ENCODE measurements at regions not wholly inside any gene's neighbourhood (a gene's known extent, or its start where the extent isn't known, plus 50 kb on each side); places are given as distances from the start of the nearest gene placed in this dataset.

DNA sequence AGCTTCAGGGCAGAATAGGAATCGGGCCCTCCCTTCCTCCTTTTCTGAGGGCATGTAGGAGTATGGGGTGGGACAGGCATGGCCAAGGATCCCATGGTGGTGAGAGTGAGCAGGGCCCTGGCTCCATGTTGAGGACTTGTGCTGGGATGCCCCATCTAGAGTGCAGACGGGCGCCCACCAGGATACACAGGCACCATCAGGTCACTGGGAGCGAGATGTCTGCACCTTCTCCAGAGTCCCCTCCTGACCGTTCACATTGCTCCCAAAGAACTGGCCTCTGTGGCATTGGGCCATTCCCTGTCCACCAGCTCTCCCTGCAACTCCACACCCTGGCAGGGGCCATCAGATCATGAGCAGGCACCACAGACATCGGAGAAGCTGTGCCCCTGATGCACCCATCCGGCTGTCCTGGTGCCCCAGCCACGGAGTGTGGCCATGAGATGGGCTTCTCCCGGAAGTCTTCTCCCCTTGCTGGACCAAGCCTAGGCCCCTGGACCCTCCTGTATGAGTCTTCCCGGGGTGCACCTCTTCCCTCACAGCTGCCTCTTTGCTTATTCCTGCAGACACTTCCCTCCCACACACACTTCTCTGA is 195.0 kb downstream of the IRX2 start:
- no peak for DNase-seq (ENCODE audit: low spot score in 2 of 2)
- H3K9me3 ChIP-seq: peaks cover 0 to 62% (median 1%) of the 10 kb centered on the region in 4 donors
- no peak overlapping the region for H3K27ac ChIP-seq
- no peaks in the 10 kb centered on the region for H3K27me3 ChIP-seq
- TF ChIP-seq POLR2A (IDR thresholded peaks at IDR 0.05) (no peak), EP300 (IDR thresholded peaks at IDR 0.05) (no peak)
- TF ChIP-seq, protein P1, sequence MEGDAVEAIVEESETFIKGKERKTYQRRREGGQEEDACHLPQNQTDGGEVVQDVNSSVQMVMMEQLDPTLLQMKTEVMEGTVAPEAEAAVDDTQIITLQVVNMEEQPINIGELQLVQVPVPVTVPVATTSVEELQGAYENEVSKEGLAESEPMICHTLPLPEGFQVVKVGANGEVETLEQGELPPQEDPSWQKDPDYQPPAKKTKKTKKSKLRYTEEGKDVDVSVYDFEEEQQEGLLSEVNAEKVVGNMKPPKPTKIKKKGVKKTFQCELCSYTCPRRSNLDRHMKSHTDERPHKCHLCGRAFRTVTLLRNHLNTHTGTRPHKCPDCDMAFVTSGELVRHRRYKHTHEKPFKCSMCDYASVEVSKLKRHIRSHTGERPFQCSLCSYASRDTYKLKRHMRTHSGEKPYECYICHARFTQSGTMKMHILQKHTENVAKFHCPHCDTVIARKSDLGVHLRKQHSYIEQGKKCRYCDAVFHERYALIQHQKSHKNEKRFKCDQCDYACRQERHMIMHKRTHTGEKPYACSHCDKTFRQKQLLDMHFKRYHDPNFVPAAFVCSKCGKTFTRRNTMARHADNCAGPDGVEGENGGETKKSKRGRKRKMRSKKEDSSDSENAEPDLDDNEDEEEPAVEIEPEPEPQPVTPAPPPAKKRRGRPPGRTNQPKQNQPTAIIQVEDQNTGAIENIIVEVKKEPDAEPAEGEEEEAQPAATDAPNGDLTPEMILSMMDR (IDR thresholded peaks at IDR 0.05): no peak
- WGBS, 2 donors: 87 to 96% methylated on average over 9 to 10 of the region's 10 CpGs
- no peaks in the 10 kb centered on the region for H3K4me1 ChIP-seq
- no peak overlapping the region for H3K4me3 ChIP-seq
- H3K36me3 ChIP-seq: no peaks in the 10 kb centered on the region

DNA sequence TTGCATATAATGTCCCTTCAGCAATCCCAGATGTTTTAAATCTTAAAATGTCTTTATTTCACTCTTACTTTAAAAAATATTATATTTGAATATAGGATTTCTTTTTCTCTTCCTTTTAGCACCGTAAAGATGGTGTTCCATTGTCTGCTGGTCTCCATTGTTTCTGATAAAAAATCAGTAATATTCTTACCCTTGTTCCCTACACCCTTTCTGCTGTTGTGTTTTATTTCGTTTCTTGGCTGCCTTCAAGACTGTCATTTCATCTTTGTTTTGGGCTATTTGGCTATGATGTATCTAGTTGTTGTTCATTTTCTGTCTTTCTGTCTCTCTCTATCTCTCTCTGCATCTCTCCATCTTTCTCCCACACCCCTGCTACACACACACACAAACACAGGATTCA is 197.9 kb downstream of the IRX2 start:
- no peak overlapping the region for H3K27ac ChIP-seq
- WGBS, 2 donors: 76% methylated on average over 2 of the region's 2 CpGs
- H3K9me3 ChIP-seq: peaks cover 0 to 49% (median 1%) of the 10 kb centered on the region in 4 donors
- H3K4me1 ChIP-seq: no peaks in the 10 kb centered on the region
- H3K4me3 ChIP-seq: no peak overlapping the region
- H3K27me3 ChIP-seq: no peaks in the 10 kb centered on the region
- no peaks in the 10 kb centered on the region for H3K36me3 ChIP-seq
- no peak for DNase-seq (ENCODE audit: low spot score in 2 of 2)
- TF ChIP-seq POLR2A (IDR thresholded peaks at IDR 0.05) (no peak), EP300 (IDR thresholded peaks at IDR 0.05) (no peak)
- TF ChIP-seq, protein P1 (IDR thresholded peaks at IDR 0.05): no peak

DNA sequence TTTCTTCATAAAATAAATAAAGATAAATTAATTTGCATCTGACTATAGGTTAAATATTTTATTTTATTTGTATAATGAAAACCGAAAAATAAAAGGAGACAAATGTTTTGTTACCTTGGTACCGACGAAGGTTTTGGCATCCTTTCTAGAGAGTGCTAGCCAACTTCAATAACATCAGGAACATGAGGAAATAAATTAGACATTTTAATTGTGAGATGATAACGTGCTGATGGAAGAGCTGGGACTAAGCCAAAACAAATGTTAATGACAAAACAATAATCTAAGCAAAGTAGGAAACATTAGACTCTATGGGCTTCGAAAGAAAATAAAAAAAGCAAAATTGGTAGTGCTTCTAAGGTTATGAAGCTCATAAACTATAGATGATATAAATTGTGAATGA is 201.0 kb downstream of the IRX2 start:
- H3K27me3 ChIP-seq: no peaks in the 10 kb centered on the region
- TF ChIP-seq, protein P1 (IDR thresholded peaks at IDR 0.05): no peak
- no peak for TF ChIP-seq POLR2A (IDR thresholded peaks at IDR 0.05)
- no peak for TF ChIP-seq EP300 (IDR thresholded peaks at IDR 0.05)
- no peak overlapping the region for H3K27ac ChIP-seq
- no peaks in the 10 kb centered on the region for H3K36me3 ChIP-seq
- H3K4me3 ChIP-seq: no peak overlapping the region
- DNase-seq (ENCODE audit: low spot score in 2 of 2): no peak
- H3K4me1 ChIP-seq: no peaks in the 10 kb centered on the region
- peaks cover 0 to 30% (median 1%) of the 10 kb centered on the region in 4 donors for H3K9me3 ChIP-seq
- WGBS, 2 donors: 46 to 51% methylated on average over 5 of the region's 5 CpGs

DNA sequence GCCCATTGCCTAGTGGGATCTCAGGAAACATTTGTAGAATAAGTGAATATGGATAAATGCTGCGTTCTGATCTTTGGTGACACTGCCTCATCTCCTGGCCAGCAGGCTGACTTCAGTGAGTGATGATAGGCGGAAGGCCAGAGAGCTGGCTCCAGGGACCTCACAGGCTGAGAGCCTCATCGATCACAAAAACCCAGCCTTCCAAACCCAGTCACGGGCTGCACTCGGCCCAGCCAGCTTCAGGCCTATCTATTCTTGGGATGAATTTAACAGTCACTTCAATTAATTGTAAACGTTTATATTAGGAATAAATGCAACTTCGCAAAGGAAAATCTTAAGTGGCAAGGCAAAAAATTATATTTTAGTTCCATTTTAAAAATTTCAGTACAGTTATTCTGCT is 201.6 kb downstream of the IRX2 start:
- H3K27me3 ChIP-seq: no peaks in the 10 kb centered on the region
- H3K9me3 ChIP-seq: peaks cover 0 to 25% (median under 1%) of the 10 kb centered on the region in 4 donors
- no peak overlapping the region for H3K4me3 ChIP-seq
- no peaks in the 10 kb centered on the region for H3K36me3 ChIP-seq
- H3K27ac ChIP-seq: no peak overlapping the region
- no peak for DNase-seq (ENCODE audit: low spot score in 2 of 2)
- WGBS, 2 donors: 82 to 87% methylated on average over 7 of the region's 7 CpGs
- H3K4me1 ChIP-seq: no peaks in the 10 kb centered on the region
- TF ChIP-seq POLR2A (IDR thresholded peaks at IDR 0.05): no peak
- TF ChIP-seq, protein P1 (IDR thresholded peaks at IDR 0.05): no peak
- no peak for TF ChIP-seq EP300 (IDR thresholded peaks at IDR 0.05)

DNA sequence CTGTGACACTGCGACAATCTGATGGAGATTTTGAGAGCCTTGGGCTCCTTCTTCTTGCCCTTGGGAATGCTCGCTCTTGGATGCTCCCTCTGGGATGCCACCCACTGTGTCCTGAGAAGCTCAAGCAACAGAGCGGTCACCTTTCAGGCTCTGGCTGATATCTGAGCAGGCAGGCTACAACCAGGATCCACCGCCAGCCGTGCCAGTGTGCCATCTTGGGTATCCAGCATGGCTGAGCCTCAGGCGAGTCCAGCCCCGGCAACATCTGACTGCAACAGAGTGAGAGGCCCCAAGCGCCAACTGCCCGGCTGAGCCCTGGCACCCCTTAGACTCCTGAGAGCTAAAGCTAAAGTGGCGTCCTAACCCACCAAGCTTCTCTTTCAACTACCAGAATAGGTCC is 202.1 kb downstream of the IRX2 start:
- Histone ChIP-seq H3K36me3 (no peaks in the 10 kb centered on the region), H3K9me3 (peaks cover 0 to 20% (median 0%) of the 10 kb centered on the region in 4 donors), H3K4me1 (no peaks in the 10 kb centered on the region), H3K4me3 (no peak overlapping the region), H3K27ac (no peak overlapping the region), H3K27me3 (no peaks in the 10 kb centered on the region)
- WGBS, 2 donors: 93 to 96% methylated on average over 9 to 10 of the region's 10 CpGs
- TF ChIP-seq EP300 (IDR thresholded peaks at IDR 0.05) (no peak), POLR2A (IDR thresholded peaks at IDR 0.05) (no peak)
- TF ChIP-seq, protein P1 (IDR thresholded peaks at IDR 0.05): no peak
- DNase-seq (ENCODE audit: low spot score in 2 of 2): no peak
